Amygdala (tissue), 56 donors: ENCODE measurements at regions not wholly inside any gene's neighbourhood (a gene's known extent, or its start where the extent isn't known, plus 50 kb on each side); places are given as distances from the start of the nearest gene placed in this dataset.
"Not testable (repeated sequence)": the region's sequence is repeated elsewhere in the genome, so short reads cannot be mapped to it uniquely, and the experiment has no call there.

Experiments used
- DNase-seq, 56 donors: peaks; one replicate each; lab custom pipeline; 2025; lab: John Stamatoyannopoulos, UW

- no peak for DNase-seq
Observed at GRCh38 chr14:56419750-56420149, 159.8 kb upstream of the TMEM260 start.

GRCh38 chr14:56422221-56422620 is 157.4 kb upstream of the TMEM260 start:
- DNase-seq, result no peak

GRCh38 chr14:56422703-56423213 is 156.8 kb upstream of the TMEM260 start:
- peak in 37 of 56 donors; percentile 4 to 60 (median 17) for DNase-seq

GRCh38 chr14:56423544-56423943 is 156.1 kb upstream of the TMEM260 start:
- no peak for DNase-seq

- no peak for DNase-seq
Observed at GRCh38 chr14:56431013-56431412, 148.6 kb upstream of the TMEM260 start.

- DNase-seq, result no peak
Observed at GRCh38 chr14:56449670-56450213, 129.9 kb upstream of the TMEM260 start.

GRCh38 chr14:56452940-56453339 is 126.7 kb upstream of the TMEM260 start:
- DNase-seq, result no peak

GRCh38 chr14:56454680-56455079 is 124.9 kb upstream of the TMEM260 start:
- DNase-seq, result not testable (repeated sequence)

GRCh38 chr14:56460469-56460868 is 119.1 kb upstream of the TMEM260 start:
- DNase-seq, result no peak

GRCh38 chr14:56461276-56462275 is 118.0 kb upstream of the TMEM260 start:
- DNase-seq, result no peak

GRCh38 chr14:56463271-56463890 is 116.2 kb upstream of the TMEM260 start:
- DNase-seq, result no peak

GRCh38 chr14:56471056-56471455 is 108.5 kb upstream of the TMEM260 start:
- DNase-seq, result no peak

GRCh38 chr14:56474419-56475022 is 105.1 kb upstream of the TMEM260 start:
- DNase-seq, result no peak

GRCh38 chr14:56482310-56482911 is 97.2 kb upstream of the TMEM260 start:
- DNase-seq, result no peak

GRCh38 chr14:56487090-56487667 is 92.4 kb upstream of the TMEM260 start:
- DNase-seq, result no peak

- no peak for DNase-seq
Observed at GRCh38 chr14:56487761-56488160, 91.8 kb upstream of the TMEM260 start.

- no peak for DNase-seq
Observed at GRCh38 chr14:56488306-56488705, 91.3 kb upstream of the TMEM260 start.

- peak in 1 of 56 donors; percentile 7 for DNase-seq
Observed at GRCh38 chr14:56490379-56490778, 89.2 kb upstream of the TMEM260 start.

- peak in 18 of 56 donors; percentile 2 to 63 (median 8) for DNase-seq
Observed at GRCh38 chr14:56491299-56492285, 88.0 kb upstream of the TMEM260 start.
